Peyer's patch (tissue), 4 donors: ENCODE measurements at regions not wholly inside any gene's neighbourhood (a gene's known extent, or its start where the extent isn't known, plus 50 kb on each side); places are given as distances from the start of the nearest gene placed in this dataset.

Experiments used
- DNase-seq, 3 donors: peaks; one replicate each; pipeline ENCODE4 v3.0.0-alpha.2; 2017 to 2019
- H3K27ac ChIP-seq, 4 donors: fragments of 200-600 bp; sonication (generic); one replicate each; pipeline ENCODE4 v1.5.1; 2016 to 2019
- H3K27me3 ChIP-seq, 2 donors: fragments of 200-600 bp; sonication (generic); one replicate each; pipeline ENCODE4 v1.5.1; 2019
- H3K36me3 ChIP-seq, 3 donors: fragments of 200-600 bp; sonication (generic); one replicate each; pipeline ENCODE4 v1.5.1; 2016 to 2019
- H3K4me1 ChIP-seq, 4 donors: fragments of 200-600 bp; sonication (generic); one replicate each; pipeline ENCODE4 v1.5.1; 2016 to 2019
- H3K4me3 ChIP-seq, 4 donors: fragments of 200-600 bp; sonication (generic); 1 replicate in 3 of 4; 2 replicates in 1 of 4; pipeline ENCODE4 v1.5.1; 2016 to 2019; ENCODE audit warnings: mild to moderate bottlenecking in 1 of 4
- H3K9me3 ChIP-seq, 4 donors: fragments of 200-600 bp; sonication (generic); one replicate each; pipeline ENCODE4 v1.5.1; 2016 to 2019; ENCODE audit warnings: mild to moderate bottlenecking in 1 of 4
- CTCF ChIP-seq, 6 experiments: fragments of 450-650 bp in 4 of 6; fragments of 200-600 bp in 2 of 6; sonication (generic) in 1 of 6; IDR thresholded peaks; one replicate each; pipeline ENCODE4 v1.5.1; 2017 to 2019; ENCODE audit warnings: antibody characterized with exemption in 6 of 6, mild to moderate bottlenecking in 3 of 6, moderate library complexity in 1 of 6
- POLR2A ChIP-seq, 2 donors: fragments of 450-650 bp; IDR thresholded peaks; one replicate each; pipeline ENCODE4 v1.5.1; 2017; ENCODE audit warnings: antibody characterized with exemption in 2 of 2, mild to moderate bottlenecking in 2 of 2, moderate library complexity in 2 of 2

- Histone ChIP-seq H3K4me1 (no peaks in the 10 kb centered on the region), H3K27me3 (no peaks in the 10 kb centered on the region), H3K4me3 (no peak overlapping the region), H3K9me3 (no peaks in the 10 kb centered on the region), H3K27ac (no peak overlapping the region), H3K36me3 (no peaks in the 10 kb centered on the region)
- DNase-seq = no peak
- TF ChIP-seq CTCF (IDR thresholded peaks at IDR 0.05) (no peak), POLR2A (IDR thresholded peaks at IDR 0.05) (no peak)
Measured at GRCh38 chr4:43352859-43353258, 460.3 kb downstream of the GRXCR1 start.

GRCh38 chr4:43353552-43353951 is 461.0 kb downstream of the GRXCR1 start:
- Histone ChIP-seq H3K4me1 (no peaks in the 10 kb centered on the region), H3K27ac (no peak overlapping the region), H3K4me3 (no peak overlapping the region), H3K27me3 (no peaks in the 10 kb centered on the region), H3K36me3 (no peaks in the 10 kb centered on the region), H3K9me3 (no peaks in the 10 kb centered on the region)
- no peak for DNase-seq
- TF ChIP-seq POLR2A (IDR thresholded peaks at IDR 0.05) (no peak), CTCF (IDR thresholded peaks at IDR 0.05) (no peak)

DNA sequence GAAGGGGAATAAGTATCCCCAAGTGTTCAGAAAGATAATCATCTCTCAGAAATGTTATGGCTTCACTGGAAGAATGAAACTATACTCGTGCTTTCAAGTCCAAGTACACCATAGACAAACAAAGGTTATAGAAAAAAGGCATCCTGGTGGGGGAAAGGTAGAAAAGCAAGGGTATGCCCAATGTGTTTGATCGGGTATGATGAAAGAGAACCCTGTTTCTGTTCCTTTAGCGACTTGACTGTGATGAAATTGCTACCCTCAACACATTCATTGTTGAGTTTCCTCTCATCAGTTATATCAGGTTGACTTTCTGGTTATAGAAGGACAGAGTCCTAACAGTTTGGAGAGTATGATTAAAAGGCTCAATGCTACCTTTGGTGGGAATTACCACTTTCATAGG is 464.3 kb downstream of the GRXCR1 start:
- H3K4me3 ChIP-seq = no peak overlapping the region
- TF ChIP-seq CTCF (IDR thresholded peaks at IDR 0.05) (no peak), POLR2A (IDR thresholded peaks at IDR 0.05) (no peak)
- no peak for DNase-seq
- no peaks in the 10 kb centered on the region for H3K27me3 ChIP-seq
- no peaks in the 10 kb centered on the region for H3K36me3 ChIP-seq
- no peak overlapping the region for H3K27ac ChIP-seq
- H3K4me1 ChIP-seq = no peaks in the 10 kb centered on the region
- no peaks in the 10 kb centered on the region for H3K9me3 ChIP-seq

DNA sequence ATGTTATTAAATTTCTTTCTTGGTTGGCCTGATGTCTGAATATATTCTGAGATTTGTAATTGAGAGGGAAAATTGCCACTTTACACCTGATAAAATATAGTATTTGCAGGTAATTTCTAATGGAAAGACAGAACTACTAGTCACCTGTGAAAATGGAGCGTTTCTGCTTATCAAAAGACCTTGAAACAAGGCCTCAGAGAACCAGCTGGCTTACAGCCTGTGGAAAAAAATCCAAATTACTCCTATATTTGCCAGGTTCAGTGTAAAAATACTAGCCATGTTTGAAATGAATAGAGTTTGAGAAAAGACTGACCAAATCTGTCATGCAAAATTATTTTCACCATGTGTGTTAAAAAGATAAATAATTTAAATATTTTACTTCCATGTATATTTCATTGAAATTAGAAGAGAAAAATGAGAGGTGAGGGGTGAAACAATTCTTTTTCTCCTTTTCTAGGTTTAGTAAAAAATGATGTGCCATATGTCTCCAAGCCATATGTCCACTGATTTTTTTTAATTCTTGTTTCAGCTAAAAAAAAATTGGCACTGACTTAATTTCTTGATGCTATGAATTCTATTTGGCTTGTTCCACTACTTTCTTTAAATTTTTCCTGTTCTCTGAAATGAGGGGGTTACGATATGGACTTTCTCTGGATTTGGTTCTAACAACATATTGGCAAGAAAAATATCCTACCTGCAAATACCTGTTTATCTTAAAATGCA is 464.9 kb downstream of the GRXCR1 start:
- H3K4me1 ChIP-seq = no peaks in the 10 kb centered on the region
- H3K9me3 ChIP-seq = no peaks in the 10 kb centered on the region
- no peak for DNase-seq
- no peak for TF ChIP-seq POLR2A (IDR thresholded peaks at IDR 0.05)
- TF ChIP-seq CTCF (IDR thresholded peaks at IDR 0.05) = no peak
- H3K36me3 ChIP-seq = no peaks in the 10 kb centered on the region
- H3K4me3 ChIP-seq = no peak overlapping the region
- no peak overlapping the region for H3K27ac ChIP-seq
- no peaks in the 10 kb centered on the region for H3K27me3 ChIP-seq

DNA sequence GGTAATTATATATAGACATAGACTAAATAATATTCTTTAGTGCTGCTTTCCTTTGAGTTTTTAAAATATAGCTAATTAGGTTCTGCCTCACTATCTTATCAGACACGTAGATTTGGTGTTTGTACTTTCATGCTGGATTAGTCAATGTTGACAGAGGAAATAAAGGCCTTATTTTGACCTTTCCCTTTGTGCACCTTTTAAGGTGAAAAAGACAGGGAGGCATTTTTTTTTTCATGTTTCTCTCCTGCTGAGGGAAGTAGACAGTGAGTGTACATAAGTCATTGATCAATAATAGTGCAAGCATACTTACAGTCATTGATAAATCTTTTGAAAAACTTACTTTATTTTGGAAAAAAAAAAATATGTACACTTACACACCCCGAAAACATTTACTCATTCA is 467.8 kb downstream of the GRXCR1 start:
- Histone ChIP-seq H3K27ac (no peak overlapping the region), H3K36me3 (no peaks in the 10 kb centered on the region), H3K9me3 (no peaks in the 10 kb centered on the region), H3K4me1 (no peaks in the 10 kb centered on the region), H3K27me3 (no peaks in the 10 kb centered on the region), H3K4me3 (no peak overlapping the region)
- TF ChIP-seq POLR2A (IDR thresholded peaks at IDR 0.05) = no peak
- TF ChIP-seq CTCF (IDR thresholded peaks at IDR 0.05) = no peak
- DNase-seq = no peak
